ENCODE measurements at regions not wholly inside any gene's neighbourhood (a gene's known extent, or its start where the extent isn't known, plus 50 kb on each side); places are given as distances from the start of the nearest gene placed in this dataset.

- no peak for TF ChIP-seq CTCF (IDR thresholded peaks at IDR 0.05)
- no peak for TF ChIP-seq POLR2A (IDR thresholded peaks at IDR 0.05)
These were observed 172.6 kb downstream of the SUDS3 start for GRCh38 chr12:118548887-118549509.
